ENCODE measurements at regions not wholly inside any gene's neighbourhood (a gene's known extent, or its start where the extent isn't known, plus 50 kb on each side); places are given as distances from the start of the nearest gene placed in this dataset.

- Histone ChIP-seq H3K4me3 (ENCODE audit: severe bottlenecking) (no peak overlapping the region), H3K27ac (ENCODE audit: poor library complexity, severe bottlenecking) (peak overlapping the region; percentile 61), H3K27me3 (ENCODE audit: insufficient read depth, poor library complexity, severe bottlenecking) (no peaks in the 10 kb centered on the region), H3K4me1 (ENCODE audit: insufficient read depth, poor library complexity, severe bottlenecking) (peaks cover 16% of the 10 kb centered on the region), H3K9me3 (ENCODE audit: severe bottlenecking) (no peaks in the 10 kb centered on the region), H3K36me3 (ENCODE audit: low read depth) (no peaks in the 10 kb centered on the region)
- TF ChIP-seq CTCF (IDR thresholded peaks at IDR 0.05; ENCODE audit: poor library complexity, severe bottlenecking), result no peak
- ATAC-seq (ENCODE audit: low read depth), result peak; percentile 99
- DNase-seq (ENCODE audit: low spot score), result no peak
Observed at GRCh38 chr18:67783196-67783946, 266.9 kb upstream of the DSEL start.

GRCh38 chr18:67778016-67778415 lies 261.5 kb upstream of the DSEL start:
- ATAC-seq (ENCODE audit: low read depth), result no peak
- Histone ChIP-seq H3K27me3 (ENCODE audit: insufficient read depth, poor library complexity, severe bottlenecking) (no peaks in the 10 kb centered on the region), H3K36me3 (ENCODE audit: low read depth) (no peaks in the 10 kb centered on the region), H3K9me3 (ENCODE audit: severe bottlenecking) (no peaks in the 10 kb centered on the region), H3K27ac (ENCODE audit: poor library complexity, severe bottlenecking) (no peak overlapping the region), H3K4me1 (ENCODE audit: insufficient read depth, poor library complexity, severe bottlenecking) (peaks cover 7% of the 10 kb centered on the region), H3K4me3 (ENCODE audit: severe bottlenecking) (no peak overlapping the region)
- no peak for DNase-seq (ENCODE audit: low spot score)
- TF ChIP-seq CTCF (IDR thresholded peaks at IDR 0.05; ENCODE audit: poor library complexity, severe bottlenecking), result no peak

- peaks cover 6% of the 10 kb centered on the region for H3K4me1 ChIP-seq (ENCODE audit: insufficient read depth, poor library complexity, severe bottlenecking)
- DNase-seq (ENCODE audit: low spot score), result no peak
- no peak for TF ChIP-seq CTCF (IDR thresholded peaks at IDR 0.05; ENCODE audit: poor library complexity, severe bottlenecking)
- no peaks in the 10 kb centered on the region for H3K27me3 ChIP-seq (ENCODE audit: insufficient read depth, poor library complexity, severe bottlenecking)
- 0 out of 3 replicates have a peak, but pooled peaks have one; percentile 17 for ATAC-seq (ENCODE audit: low read depth)
- no peaks in the 10 kb centered on the region for H3K36me3 ChIP-seq (ENCODE audit: low read depth)
- no peaks in the 10 kb centered on the region for H3K9me3 ChIP-seq (ENCODE audit: severe bottlenecking)
- no peak overlapping the region for H3K27ac ChIP-seq (ENCODE audit: poor library complexity, severe bottlenecking)
- no peak overlapping the region for H3K4me3 ChIP-seq (ENCODE audit: severe bottlenecking)
Observed at GRCh38 chr18:67776929-67777328, 260.4 kb upstream of the DSEL start.

GRCh38 chr18:67771271-67771670 lies 254.8 kb upstream of the DSEL start:
- ATAC-seq (ENCODE audit: low read depth) (peak; percentile 94), DNase-seq (ENCODE audit: low spot score) (no peak)
- no peaks in the 10 kb centered on the region for H3K9me3 ChIP-seq (ENCODE audit: severe bottlenecking)
- no peaks in the 10 kb centered on the region for H3K36me3 ChIP-seq (ENCODE audit: low read depth)
- H3K4me1 ChIP-seq (ENCODE audit: insufficient read depth, poor library complexity, severe bottlenecking), result peaks cover 20% of the 10 kb centered on the region
- H3K27me3 ChIP-seq (ENCODE audit: insufficient read depth, poor library complexity, severe bottlenecking), result no peaks in the 10 kb centered on the region
- no peak for TF ChIP-seq CTCF (IDR thresholded peaks at IDR 0.05; ENCODE audit: poor library complexity, severe bottlenecking)
- no peak overlapping the region for H3K4me3 ChIP-seq (ENCODE audit: severe bottlenecking)
- H3K27ac ChIP-seq (ENCODE audit: poor library complexity, severe bottlenecking), result peak overlapping the region; percentile 71

GRCh38 chr18:67770520-67770919 lies 254.0 kb upstream of the DSEL start:
- no peaks in the 10 kb centered on the region for H3K36me3 ChIP-seq (ENCODE audit: low read depth)
- H3K4me1 ChIP-seq (ENCODE audit: insufficient read depth, poor library complexity, severe bottlenecking), result peaks cover 20% of the 10 kb centered on the region
- no peaks in the 10 kb centered on the region for H3K27me3 ChIP-seq (ENCODE audit: insufficient read depth, poor library complexity, severe bottlenecking)
- no peak for DNase-seq (ENCODE audit: low spot score)
- no peaks in the 10 kb centered on the region for H3K9me3 ChIP-seq (ENCODE audit: severe bottlenecking)
- no peak for TF ChIP-seq CTCF (IDR thresholded peaks at IDR 0.05; ENCODE audit: poor library complexity, severe bottlenecking)
- H3K27ac ChIP-seq (ENCODE audit: poor library complexity, severe bottlenecking), result peak overlapping the region; percentile 71
- no peak overlapping the region for H3K4me3 ChIP-seq (ENCODE audit: severe bottlenecking)
- no peak for ATAC-seq (ENCODE audit: low read depth)

All from RWPE2 (cell line).